NCI-H774 (cell line): ENCODE measurements at regions not wholly inside any gene's neighbourhood (a gene's known extent, or its start where the extent isn't known, plus 50 kb on each side); places are given as distances from the start of the nearest gene placed in this dataset.

ENCODE experiments used
- DNase-seq: peaks from one replicate; lab custom pipeline; 2025; lab: John Stamatoyannopoulos, UW

DNA sequence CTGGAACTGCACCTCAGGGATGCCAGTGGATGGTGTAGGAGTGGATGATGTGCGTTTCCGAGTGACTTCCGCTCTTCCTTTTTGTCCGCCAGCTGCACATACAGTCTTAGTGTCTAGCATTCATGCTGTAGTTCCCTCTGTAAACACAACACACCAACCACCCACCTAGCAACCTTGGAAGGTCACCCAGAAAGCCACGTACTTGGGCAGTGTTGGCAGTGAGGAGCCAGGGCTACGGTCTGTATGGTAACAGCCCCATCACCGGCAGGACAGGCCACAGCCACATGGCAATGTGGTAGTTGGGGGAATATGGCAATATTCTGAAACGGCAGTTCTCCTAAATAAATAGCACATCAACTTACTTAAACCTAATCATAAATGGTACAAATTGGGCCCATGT lies 613.5 kb upstream of the MGMT start:
- no peak for DNase-seq

DNA sequence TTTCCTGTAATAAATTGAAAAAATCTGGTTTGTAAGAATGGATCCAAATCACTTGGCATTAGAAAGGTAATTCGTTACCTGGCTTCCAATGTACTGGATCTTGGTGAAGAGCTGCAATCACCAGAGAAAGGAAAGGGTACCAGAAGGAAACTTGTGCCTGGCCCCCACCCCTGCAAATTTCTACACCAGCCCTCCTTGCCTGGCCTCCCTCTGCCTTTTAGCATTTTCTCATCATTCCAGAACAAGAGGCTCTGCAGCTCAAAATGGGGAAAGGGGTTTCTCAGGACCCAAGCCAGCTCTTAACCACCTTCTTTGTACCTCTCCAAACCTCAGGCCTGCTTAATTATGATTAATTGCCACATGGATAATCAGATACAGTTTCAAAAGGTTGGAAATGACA lies 612.8 kb upstream of the MGMT start:
- DNase-seq = no peak

DNA sequence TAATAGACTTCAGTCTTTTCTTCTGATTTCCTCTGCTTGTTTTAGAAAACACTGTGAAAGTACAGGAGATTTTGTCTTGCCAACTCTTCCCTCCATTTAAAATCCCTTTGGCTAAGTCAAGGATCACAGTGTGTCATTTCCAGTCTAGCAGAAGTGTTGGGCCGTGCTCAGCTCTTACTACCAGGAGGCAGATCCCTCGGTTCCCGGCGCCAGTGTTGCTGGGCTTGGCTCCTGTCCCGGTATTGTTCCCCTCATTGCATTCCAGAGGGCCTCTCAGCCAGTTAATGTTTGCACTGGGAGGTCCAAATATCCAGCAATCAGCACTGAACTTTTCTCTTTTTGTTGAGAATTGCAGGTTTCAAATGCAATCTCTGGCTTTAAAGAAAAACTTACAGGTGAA lies 612.1 kb upstream of the MGMT start:
- DNase-seq = no peak

DNA sequence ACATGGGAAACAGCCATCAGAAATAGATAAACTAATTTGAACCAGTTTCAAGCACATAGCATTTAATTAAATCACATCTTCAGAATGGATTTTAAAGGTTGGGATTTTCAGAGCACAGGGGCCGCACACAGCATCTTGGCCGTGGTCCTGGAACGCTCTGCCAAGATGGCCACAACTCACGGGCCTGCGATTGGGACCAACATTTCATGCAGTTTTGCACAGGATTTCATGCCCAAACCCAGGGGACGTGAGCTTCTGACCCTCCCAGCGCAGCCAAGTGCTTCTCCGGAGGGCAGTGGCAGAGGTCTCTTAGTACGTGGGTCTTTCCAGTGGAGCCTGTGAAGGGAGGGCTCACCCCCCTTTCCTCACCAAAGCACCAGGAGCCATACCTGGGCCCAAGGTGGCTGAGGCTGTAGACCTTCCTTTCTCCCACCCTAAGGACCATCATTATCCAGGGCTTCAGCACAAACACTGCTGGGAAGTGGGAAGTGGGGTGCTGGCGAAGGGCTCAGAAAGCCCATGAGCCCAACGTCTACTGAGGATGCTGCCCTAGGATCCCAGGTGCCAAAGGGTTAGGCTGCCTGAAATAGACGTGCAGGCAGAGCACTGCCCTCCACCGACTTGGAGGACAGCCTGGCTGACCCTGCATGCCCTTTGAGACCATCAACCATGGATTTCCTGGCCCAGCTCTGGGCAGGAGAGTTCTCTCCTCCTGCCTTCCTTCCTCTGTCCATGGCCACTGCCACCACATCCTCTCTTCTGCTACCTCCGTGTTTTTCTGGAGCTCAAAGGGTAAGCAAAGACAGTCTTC lies 611.2 kb upstream of the MGMT start:
- no peak for DNase-seq

DNA sequence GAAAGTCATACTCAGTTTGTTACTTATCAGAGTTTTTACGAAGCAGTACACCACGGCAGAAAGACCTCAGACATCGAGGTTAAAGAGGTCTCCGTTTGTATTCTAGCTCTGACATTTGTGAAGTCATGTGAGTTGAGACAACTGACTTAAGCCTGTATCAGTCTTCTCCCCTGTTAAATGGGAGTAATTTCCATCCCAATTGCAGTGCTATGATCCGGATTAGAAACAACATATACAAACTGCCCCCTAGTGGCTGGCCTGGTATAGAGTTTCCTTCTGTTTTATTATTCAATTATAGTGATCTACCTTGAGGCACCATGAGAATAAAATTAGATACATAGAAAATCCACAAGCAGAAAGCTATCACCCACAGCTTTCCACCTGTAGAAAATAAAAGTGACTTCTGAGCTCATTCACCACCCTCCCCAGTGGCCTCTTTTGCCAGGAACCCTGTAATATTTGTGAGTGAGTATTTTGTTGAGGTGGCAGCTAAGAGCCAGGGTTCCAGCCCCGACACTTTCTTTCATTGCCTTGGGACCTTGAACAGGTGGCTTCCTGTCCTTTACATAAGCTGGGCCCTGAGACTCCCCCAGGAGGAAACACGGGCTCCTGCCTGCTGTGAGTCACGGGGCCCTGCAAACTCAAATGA lies 607.2 kb upstream of the MGMT start:
- no peak for DNase-seq

DNA sequence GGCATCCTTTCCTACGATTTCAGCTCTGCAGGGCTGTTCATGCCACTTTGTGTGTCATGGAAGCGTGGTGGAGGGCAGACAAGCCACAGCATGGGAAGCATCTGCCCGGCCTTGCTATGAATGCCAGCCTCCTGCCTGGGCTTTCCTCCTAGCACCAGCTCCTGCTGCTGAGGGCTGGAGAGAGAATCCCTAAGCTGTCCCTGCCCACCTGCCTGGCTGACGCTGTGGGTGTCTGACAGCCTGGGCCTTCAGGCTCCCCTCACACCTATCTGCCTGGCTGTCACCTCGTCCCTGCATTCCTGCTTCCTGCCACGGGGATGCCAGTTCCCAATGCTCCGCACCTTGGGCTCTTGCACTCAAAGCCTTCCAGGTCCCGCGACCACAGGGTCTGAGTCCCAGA lies 606.5 kb upstream of the MGMT start:
- no peak for DNase-seq

DNA sequence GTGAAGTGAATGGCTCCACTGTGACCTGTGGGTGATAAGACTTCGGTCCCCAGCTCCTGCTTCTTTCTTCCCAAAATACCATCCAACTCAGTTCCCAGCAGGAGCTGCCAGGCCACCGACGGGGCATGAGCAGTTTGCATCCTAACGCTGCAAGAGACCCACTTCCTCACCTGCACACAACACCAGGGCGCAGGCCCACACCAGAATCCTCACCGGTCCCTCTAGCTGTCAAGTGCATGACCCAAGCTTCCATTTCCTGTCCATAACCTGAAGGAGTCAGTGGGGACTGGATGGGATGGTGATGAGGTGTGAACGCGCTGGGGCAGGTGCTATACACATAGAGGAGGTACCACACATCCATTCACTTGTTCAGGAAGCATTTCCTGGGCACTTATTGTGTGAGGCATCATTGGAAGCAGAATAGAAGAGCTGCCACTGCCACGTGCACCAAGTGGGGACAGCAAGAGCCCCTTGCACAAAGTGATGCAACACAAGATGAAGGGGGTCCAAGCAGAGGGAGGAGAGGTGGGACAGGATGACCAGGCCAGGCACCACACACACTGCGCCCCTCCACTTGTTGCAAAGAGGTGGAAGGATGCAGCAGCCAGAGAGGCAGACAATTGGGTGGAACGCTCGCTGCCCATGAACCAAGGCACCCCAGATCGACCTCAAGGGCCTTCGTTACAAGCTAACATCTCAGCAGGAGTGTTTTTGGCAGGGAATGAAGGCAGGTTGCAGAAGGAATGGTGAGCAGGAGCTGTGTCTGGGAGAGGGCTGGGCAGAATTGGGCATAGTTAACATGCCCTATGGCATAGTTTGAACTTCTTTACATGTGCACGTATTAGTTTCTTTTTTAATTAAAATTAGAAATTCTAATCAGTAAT lies 605.8 kb upstream of the MGMT start:
- no peak for DNase-seq

DNA sequence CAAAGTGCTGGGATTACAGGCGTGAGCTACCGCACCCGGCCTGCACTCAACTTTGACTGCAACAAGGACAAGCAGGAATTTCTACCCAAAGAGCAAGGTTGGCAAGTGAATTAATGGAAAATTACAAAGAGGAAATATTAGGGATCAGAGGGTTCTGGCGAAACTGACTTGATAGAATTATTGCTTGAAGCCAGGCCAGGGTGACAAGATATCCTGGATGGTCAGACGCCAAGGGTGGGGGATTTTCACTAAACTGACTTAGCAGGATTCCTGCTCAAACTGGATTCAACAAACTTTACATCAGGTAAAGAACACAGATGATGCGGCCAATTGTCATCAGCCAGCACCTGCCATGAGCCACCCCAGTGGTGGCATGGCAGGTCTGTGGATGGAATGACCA lies 603.6 kb upstream of the MGMT start:
- no peak for DNase-seq

DNA sequence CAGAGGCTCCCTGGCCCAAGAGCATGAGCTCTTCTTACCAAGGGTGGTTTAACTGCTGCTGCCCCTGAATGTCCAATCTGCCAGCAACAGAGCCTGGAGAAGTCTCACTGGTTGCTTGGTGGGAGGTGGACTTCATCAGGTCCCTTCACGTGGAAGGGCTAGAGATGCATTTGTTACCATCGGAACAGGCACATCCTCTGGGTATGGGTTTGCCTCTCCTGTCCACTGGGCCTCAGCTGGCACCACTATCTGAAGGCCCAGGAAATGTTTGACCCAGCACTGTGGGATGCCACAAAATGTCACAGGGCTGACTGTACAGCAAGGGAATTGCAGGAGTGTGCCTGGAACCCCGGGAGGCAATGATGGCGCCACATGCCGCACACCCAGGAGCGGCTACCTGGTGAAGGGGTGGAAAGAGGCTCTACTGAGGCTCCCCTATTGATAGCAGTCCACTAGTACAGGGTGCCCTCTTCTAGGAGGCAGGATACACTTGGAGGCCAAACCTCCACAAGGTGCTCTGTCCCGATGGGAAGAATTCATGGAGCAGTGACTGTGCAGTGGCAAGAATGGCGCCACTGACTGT lies 603.1 kb upstream of the MGMT start:
- no peak for DNase-seq

DNA sequence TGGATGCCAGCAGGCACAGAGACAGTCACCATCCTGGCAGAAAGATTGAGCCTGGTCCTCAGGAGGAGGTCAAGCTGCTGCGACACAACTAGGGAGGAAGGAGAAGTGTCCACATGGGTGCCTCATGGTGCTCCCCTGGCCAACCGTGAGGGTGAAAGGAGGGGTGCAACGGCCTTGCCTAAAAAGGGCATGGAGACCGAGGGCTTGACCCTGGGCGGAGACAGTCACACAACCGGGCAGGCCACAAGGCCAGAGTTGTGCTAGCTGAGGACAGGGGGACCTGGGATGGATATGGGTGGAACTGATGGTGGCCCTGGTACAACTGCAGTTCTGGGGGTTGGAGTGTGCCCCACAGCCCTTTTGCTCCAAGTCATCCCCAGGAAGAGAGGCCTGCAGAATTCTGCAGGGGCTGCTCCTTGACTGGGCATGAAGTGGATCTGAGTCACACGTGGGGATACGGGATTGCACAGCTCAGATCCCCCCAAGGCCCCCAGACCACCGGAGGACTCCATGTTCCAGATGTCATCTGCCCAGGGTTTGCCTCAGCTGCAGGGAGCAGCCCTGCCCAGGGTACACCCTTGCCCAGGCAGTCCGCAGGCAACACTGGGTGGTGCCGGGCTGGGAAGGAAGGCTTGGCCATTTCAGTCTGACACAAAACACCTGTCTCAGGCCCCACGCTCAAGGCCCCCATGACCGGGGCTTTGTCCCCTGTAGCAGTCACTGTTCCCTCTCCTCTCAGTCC lies 602.3 kb upstream of the MGMT start:
- no peak for DNase-seq

DNA sequence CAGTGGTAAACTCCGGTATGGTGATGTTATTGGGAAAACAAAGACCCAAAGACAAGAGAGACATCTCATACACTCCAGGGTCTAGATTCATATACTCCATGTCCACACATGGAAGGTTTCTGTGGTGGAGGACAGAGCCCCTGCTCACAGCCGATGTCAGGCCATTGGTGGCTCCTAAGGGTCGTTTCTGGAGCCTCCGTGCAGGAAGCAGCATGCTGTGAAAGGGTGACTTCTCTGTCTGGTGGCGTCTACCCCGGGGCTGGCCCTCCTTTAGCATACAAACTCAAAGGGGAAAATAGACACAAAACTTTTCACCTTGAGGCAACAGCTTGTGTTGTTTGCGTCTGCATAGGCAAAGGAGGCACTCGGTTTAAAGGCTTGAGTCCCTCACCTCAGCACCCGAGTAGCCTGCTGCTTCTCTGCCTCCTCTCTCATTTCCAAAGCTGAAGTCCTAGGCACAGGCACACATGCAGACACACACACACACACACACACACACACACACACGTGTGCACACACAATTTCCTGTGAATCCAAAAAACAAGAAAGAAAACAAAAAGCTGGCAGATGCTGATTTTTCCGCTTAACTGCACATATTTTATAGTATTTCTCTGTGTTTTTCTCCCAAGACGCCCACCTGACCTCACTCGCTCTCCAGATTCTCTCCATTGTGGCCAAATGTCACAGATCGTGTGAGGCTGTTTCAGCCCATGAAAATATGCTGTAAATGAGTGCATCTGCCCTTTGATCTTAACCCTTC lies 601.4 kb upstream of the MGMT start:
- DNase-seq = no peak

DNA sequence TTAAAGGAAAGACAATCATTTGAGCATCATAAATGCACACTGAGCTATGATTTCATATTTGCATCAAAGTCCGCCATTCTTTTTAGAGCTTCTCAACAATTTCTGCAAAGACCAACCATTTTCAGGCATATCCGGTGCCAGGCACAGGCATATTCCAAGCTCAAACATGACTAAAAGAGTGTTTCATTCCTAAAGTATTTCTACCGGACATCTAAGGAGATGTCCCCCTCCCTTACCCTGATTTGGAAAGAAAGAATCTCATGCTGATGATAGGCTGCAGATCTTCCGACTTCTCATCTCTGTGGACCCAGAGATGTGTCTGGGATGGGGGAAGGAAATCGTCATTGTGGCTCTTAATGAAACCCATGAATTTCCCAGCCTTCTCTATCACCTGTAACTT lies 600.5 kb upstream of the MGMT start:
- no peak for DNase-seq

DNA sequence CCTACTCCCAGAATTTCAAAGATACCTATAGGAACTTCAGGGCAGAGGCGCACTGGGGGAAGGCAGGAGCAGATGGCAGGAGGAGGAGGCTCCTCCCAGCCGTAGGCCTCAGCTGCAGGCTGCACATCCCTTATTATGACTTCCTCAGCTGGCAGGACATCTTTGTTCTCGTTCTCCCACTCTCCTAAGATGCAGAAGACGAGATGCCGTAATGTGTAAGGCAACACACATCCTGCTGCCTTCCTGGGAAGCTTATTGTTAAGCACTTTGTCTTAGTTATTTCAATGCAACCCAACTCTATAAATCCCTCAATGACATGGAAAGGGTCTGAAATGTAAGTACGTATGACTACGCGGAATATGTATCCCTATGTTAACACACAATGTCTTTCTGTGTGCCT lies 599.8 kb upstream of the MGMT start:
- no peak for DNase-seq

DNA sequence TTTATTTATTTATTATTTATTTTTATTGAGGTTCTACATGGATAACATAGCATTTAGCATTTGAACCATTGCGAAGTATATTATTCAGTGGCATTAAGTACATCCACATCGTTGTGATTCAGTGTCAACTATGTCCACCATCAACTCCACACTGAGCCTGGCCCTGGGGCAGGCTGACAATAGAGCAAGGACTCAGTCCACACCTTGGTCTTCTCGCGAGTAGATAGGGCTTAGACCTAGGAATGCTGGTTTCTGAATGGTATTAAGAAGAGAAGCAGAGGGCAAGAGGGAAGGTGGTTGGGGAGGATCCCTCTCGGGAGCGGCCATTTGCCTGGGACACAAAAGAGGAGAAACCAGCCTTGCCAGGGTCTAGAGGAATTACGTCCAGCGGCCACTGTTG lies 599.2 kb upstream of the MGMT start:
- DNase-seq = no peak

DNA sequence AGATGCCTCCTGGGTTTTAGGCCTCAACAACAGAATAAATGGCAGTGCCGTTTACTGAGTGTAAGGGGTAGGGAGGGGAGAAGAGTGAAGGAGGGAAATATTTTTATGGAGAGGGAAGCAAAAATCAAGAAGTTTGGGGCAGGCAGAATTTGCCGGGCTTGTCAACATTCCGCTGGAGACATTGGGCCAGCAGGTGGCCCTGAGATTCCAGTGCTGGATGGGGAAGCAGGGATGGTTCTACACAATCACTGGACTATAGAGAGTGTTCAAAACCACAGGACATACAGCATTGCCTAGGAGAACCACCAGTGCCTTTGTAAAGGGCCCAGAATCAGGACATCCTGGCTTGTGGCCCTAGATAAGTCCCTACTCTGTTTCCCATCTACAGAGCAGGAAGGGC lies 598.6 kb upstream of the MGMT start:
- no peak for DNase-seq

DNA sequence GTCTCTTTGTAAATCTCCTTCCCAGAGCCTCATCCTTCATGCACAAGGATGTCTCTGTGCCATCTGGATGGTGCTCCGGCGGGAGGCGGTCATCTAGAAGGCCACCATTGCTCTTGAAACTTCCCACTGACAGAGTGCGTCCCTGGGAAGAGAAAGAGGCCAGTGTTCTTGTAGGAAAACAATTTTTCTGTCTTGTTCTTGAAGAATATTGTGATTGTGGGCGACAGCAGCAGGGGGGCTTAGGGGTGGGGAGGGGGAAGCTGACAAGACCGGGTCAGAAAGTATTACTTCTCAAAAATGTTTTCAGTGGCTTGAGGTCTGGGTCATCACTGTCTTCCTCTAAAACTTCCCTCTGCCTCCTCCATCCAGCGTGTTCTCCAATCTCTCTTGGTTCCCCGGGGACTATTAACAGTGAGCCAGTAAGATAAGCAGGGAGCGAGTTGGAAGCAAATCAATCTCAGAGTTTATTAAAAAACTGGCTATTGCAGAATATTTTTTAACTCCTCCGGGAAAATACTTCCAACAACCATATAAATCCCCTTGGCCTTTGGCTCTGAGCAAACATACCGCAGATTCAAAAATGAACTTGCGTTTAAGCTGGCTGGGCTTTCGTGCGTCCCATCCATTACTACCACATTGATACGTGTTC lies 597.8 kb upstream of the MGMT start:
- DNase-seq = no peak

DNA sequence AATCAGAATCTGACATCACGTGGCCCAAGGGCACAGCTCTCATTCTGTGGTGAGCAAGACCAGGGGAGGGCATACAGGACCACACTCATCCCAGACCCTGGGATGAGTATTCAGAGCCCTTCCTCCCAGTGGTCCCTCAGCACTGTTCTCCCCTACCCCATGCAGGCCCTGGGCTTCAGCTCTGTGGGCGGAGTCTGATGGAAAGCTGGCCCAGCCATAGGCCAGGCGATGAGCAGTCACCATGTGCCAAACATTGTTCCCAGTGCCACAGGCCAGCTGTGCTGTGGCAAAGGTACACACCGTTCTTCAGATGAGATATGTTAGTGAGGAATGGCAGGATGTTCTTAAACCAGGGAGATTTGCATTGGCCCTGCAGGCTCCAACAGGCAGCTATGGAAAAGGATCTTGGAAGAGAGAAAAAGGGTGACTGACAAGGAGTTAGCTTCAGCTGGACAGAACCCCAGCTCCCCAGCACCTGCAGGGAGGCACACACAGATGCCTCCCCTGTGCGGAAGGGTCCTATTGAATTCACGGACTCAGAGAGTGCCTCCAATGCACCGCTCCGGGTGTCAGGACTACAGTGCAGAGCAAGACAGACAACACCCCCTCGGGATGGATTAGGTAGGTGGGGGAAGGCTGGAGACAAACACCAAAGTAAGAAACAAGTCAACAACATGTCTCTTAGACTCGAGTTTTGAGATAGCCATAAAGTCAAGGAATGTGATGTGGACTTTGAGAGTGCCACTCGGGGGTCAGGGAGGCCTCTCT lies 596.0 kb upstream of the MGMT start:
- DNase-seq = no peak

DNA sequence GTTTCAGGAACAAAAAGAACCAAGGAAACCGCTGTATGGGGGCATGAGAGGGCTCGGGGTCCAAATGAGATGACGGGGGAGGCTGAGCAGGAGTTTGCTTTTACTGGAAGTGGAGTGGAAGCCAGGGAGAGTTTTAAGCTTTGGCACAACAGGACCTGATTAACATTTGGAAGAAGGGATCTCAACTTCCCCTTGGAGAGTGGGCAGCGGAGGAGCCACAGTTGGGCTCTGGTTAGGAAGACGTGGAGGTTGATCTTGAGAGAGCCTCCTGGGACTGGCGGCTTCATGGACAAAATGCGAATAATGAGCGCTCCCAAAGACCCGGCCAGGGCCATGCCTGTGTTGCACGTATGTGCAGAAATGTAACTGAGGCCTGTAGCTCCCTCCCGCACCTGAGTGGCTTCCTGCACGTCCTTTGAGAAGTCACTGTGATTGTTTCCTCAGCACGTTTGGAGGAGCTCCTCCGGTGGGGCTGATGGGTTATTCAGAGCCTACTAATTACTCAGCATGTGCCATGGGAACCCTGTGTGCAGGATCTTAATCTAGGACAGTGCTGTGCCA lies 595.3 kb upstream of the MGMT start:
- DNase-seq = no peak

DNA sequence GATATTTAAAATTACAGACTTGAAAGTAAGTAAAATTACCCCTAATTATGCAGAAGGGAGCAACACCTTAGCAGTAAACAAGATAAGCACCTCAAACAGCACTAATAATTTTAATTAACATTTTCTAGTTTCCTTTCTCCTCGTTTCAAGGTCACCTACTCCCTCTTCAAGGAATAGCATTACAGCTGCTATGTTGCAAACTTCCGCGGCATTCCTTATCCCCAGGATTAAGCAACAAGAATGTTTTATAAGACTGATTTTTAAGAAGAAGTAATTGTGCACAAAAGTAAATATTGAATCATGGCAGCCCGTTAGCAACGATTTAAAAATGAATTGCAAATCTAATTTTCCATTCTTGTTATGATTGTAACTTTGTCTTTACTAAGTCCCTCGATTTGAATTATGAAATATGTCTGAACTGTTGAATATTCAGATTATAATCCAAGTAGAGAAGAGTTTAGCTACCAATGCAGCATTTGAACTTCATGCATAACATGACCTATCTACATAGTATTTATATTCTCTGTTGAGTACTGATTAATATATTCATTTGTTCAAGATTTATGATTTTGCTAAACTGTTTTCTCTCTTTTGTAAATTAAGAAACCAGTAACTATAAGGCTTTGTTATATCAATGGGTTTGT lies 593.5 kb upstream of the MGMT start:
- DNase-seq = no peak
